ENCODE measurements at regions not wholly inside any gene's neighbourhood (a gene's known extent, or its start where the extent isn't known, plus 50 kb on each side); places are given as distances from the start of the nearest gene placed in this dataset.
A peak's percentile ranks its signal among the peaks of the same experiment; 100 is the strongest.

DNA sequence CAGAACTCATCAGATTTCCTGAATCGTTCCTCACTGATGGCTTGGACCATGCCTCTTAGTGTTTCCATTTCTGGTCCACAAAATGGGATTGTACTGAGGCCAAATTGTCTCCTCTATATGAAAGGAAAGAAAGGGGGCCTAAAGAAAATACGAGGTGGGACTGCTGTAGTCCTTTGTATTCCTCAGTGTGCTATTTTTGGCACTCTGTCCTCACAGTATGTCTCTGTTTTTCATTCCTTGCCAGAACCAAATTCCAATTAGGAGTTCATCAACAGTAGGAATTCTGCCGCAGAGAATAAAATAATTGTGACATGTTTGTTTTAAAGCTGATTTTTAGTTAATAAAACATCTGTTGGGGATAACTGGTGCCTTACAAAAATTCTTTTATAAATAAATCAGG, 515.7 kb downstream of the SMARCA1 start:
- H3K23ac ChIP-seq (ENCODE audit: insufficient read length, low read depth, low read length): no peak overlapping the region
- no peak overlapping the region for H3K9ac ChIP-seq (ENCODE audit: extremely low read depth, insufficient read length, low read length)
- H3K56ac ChIP-seq (ENCODE audit: insufficient read length, low read depth, low read length): no peak overlapping the region
- H4K91ac ChIP-seq (ENCODE audit: insufficient read length, low read depth, low read length): no peak overlapping the region
- no peaks in the 10 kb centered on the region for H3K9me3 ChIP-seq (ENCODE audit: control insufficient read depth, low read depth, low read length)
- no peak overlapping the region for H3K4me2 ChIP-seq (ENCODE audit: insufficient read depth, insufficient read length, low read length)
- peaks cover 6% of the 10 kb centered on the region; the same call in 1 of the 2 replicates for H3K4me1 ChIP-seq (ENCODE audit: insufficient read depth, low read length)
- Mint-ChIP-seq H3K27ac (0 out of 7 replicates have a peak overlapping the region, but pooled peaks of 1 of the 3 experiments have one; percentile 27), H3K27me3 (ENCODE audit: low read depth) (no peaks in the 10 kb centered on the region; the same call in 1 of the 2 replicates), H3K4me1 (peaks cover 13 to 15% of the 10 kb centered on the region in 2 experiments), H3K36me3 (ENCODE audit: insufficient read depth in 1 of 3, low read depth in 3 of 3) (no peaks in the 10 kb centered on the region; a peak in 1 of 7 replicates), H3K4me3 (no peak overlapping the region), H3K9me3 (peaks cover 0 to 2% of the 10 kb centered on the region in 2 experiments; a peak in 1 of 5 replicates)
- H4K5ac ChIP-seq (ENCODE audit: insufficient read length, low read depth, low read length): no peak overlapping the region
- H2BK15ac ChIP-seq (ENCODE audit: low read depth, low read length): no peak overlapping the region
- H3K18ac ChIP-seq (ENCODE audit: insufficient read length, low read depth, low read length): no peak overlapping the region
- DNase-seq: no peak
- no peak overlapping the region for H3K4ac ChIP-seq (ENCODE audit: low read depth, low read length)
- no peak overlapping the region for H2AK5ac ChIP-seq (ENCODE audit: insufficient read length, low read length)
- no peak overlapping the region for H2BK12ac ChIP-seq (ENCODE audit: insufficient read length, low read depth, low read length)
- no peaks in the 10 kb centered on the region for H3K79me2 ChIP-seq (ENCODE audit: insufficient read depth, low read length)
- no peak overlapping the region for H2BK120ac ChIP-seq (ENCODE audit: low read depth, low read length, poor library complexity, severe bottlenecking)
- no peaks in the 10 kb centered on the region for H3K27me3 ChIP-seq (ENCODE audit: insufficient read depth, low read length)
- no peaks in the 10 kb centered on the region for H3K79me1 ChIP-seq (ENCODE audit: insufficient read depth, low read depth, low read length, poor library complexity, severe bottlenecking)
- H3K23me2 ChIP-seq (ENCODE audit: insufficient read length, low read depth, low read length, poor library complexity, severe bottlenecking): no peaks in the 10 kb centered on the region
- H3K27ac ChIP-seq (ENCODE audit: insufficient read length, low read depth, low read length): no peak overlapping the region
- H4K8ac ChIP-seq (replicated peaks; ENCODE audit: insufficient read length, low read depth, low read length): no peak overlapping the region
- no peak overlapping the region for H2AFZ ChIP-seq (ENCODE audit: low read length)
- H4K20me1 ChIP-seq (ENCODE audit: control insufficient read depth, insufficient read depth, insufficient read length): no peaks in the 10 kb centered on the region
- no peak overlapping the region for H2BK5ac ChIP-seq (ENCODE audit: insufficient read length, low read length)
- H3K14ac ChIP-seq (ENCODE audit: insufficient read depth, low read length): no peak overlapping the region
- TF ChIP-seq, protein P1, sequence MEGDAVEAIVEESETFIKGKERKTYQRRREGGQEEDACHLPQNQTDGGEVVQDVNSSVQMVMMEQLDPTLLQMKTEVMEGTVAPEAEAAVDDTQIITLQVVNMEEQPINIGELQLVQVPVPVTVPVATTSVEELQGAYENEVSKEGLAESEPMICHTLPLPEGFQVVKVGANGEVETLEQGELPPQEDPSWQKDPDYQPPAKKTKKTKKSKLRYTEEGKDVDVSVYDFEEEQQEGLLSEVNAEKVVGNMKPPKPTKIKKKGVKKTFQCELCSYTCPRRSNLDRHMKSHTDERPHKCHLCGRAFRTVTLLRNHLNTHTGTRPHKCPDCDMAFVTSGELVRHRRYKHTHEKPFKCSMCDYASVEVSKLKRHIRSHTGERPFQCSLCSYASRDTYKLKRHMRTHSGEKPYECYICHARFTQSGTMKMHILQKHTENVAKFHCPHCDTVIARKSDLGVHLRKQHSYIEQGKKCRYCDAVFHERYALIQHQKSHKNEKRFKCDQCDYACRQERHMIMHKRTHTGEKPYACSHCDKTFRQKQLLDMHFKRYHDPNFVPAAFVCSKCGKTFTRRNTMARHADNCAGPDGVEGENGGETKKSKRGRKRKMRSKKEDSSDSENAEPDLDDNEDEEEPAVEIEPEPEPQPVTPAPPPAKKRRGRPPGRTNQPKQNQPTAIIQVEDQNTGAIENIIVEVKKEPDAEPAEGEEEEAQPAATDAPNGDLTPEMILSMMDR (conservative IDR thresholded peaks at IDR 0.05): no peak
- H2BK20ac ChIP-seq (ENCODE audit: low read depth, low read length, poor library complexity, severe bottlenecking): no peak overlapping the region
- H3T11ph ChIP-seq (ENCODE audit: low read length): no peak overlapping the region
- no CpG with 5 or more reads among the region's 3 CpGs for WGBS (ENCODE audit: extremely low coverage, insufficient read length, low lambda C conversion rate)

Data from H9 (cell line).